Transverse colon (tissue), 4 donors: ENCODE measurements at regions not wholly inside any gene's neighbourhood (a gene's known extent, or its start where the extent isn't known, plus 50 kb on each side); places are given as distances from the start of the nearest gene placed in this dataset.

Source experiments
- DNase-seq: peaks from one replicate; pipeline ENCODE4 v3.0.0-alpha.2; 2019
- H3K27ac ChIP-seq, 4 donors: fragments of 200-600 bp; sonication (generic); 2 replicates each; pipeline ENCODE4 v1.5.1; 2016 to 2018; ENCODE audit warnings: inconsistent platforms in 4 of 4
- H3K27me3 ChIP-seq: fragments of 200-600 bp; sonication (generic); 2 replicates; pipeline ENCODE4 v1.5.1; 2017; ENCODE audit warnings: inconsistent platforms
- H3K36me3 ChIP-seq, 4 donors: fragments of 200-600 bp; sonication (generic); 2 replicates each; pipeline ENCODE4 v1.5.1; 2017 to 2019; ENCODE audit warnings: inconsistent platforms in 4 of 4
- H3K4me1 ChIP-seq, 4 donors: fragments of 200-600 bp; sonication (generic); 2 replicates each; pipeline ENCODE4 v1.5.1; 2017 to 2020; ENCODE audit warnings: inconsistent platforms in 4 of 4
- H3K4me3 ChIP-seq, 4 donors: fragments of 200-600 bp; sonication (generic); 1 replicate in 1 of 4; 2 replicates in 3 of 4; pipeline versions ENCODE4 v1.5.1 to v1.6.1; 2017 to 2019; ENCODE audit warnings: inconsistent platforms in 4 of 4
- H3K9me3 ChIP-seq, 2 donors: fragments of 200-600 bp; sonication (generic); 2 replicates each; pipeline ENCODE4 v1.5.1; 2017 to 2019; ENCODE audit warnings: inconsistent platforms in 2 of 2
- CTCF ChIP-seq, 5 experiments: fragments of 200-600 bp in 3 of 5; fragments of 450-650 bp in 2 of 5; sonication (generic) in 3 of 5; IDR thresholded peaks; 1 replicate in 2 of 5; 2 replicates in 3 of 5; pipeline ENCODE4 v1.5.1; 2016 to 2017; ENCODE audit warnings: antibody characterized with exemption in 5 of 5, inconsistent platforms in 3 of 5, mild to moderate bottlenecking in 2 of 5, moderate library complexity in 1 of 5
- EP300 ChIP-seq: sonication (generic); formaldehyde crosslinking; IDR thresholded peaks from one replicate; pipeline ENCODE4 v1.6.1; 2017; ENCODE audit warnings: antibody characterized with exemption, low read depth
- POLR2A ChIP-seq: fragments of 450-650 bp; IDR thresholded peaks from one replicate; pipeline ENCODE4 v1.6.1; 2016; ENCODE audit warnings: antibody characterized with exemption, mild to moderate bottlenecking, moderate library complexity
- POLR2AphosphoS5 ChIP-seq, 3 donors: sonication (generic); formaldehyde crosslinking; IDR thresholded peaks; one replicate each; pipeline ENCODE4 v1.6.1; 2016; ENCODE audit warnings: antibody characterized with exemption in 3 of 3
- WGBS, 2 donors: methylation state at CpG; one replicate each; pipeline ENCODE4 v1.1.5; 2018; ENCODE audit warnings: low coverage in 1 of 2; 5-methylcytosine and 5-hydroxymethylcytosine counted together
- in situ Hi-C, 4 donors: fragments of 200-750 bp; cut with MboI; loops; one replicate each; pipeline versions ENCODE4 v1.15.0 to v1.15.1; 2017; ENCODE audit warnings: low sequenced_read_pairs in 3 of 4, low pct_ligation_motif_present in 1 of 4, low pct_unique_long_range_greater_than_20kb in 1 of 4
- intact Hi-C: fragments of 100-400 bp; cut with DNase I; formaldehyde crosslinking; loops from one replicate; pipeline ENCODE4 v1.15.1; 2023; ENCODE audit warnings: low total_unique reads

GRCh38 chr2:128559533-128560515, 241.2 kb upstream of the HS6ST1 start:
- TF ChIP-seq POLR2AphosphoS5 (IDR thresholded peaks at IDR 0.05) (no peak), POLR2A (no peak), EP300 (no peak), CTCF (IDR thresholded peaks at IDR 0.05) (no peak)
- Histone ChIP-seq H3K4me1 (peaks cover 0 to 5% (median 1%) of the 10 kb centered on the region in 4 donors), H3K4me3 (no peak overlapping the region), H3K27me3 (no peaks in the 10 kb centered on the region), H3K36me3 (no peaks in the 10 kb centered on the region), H3K9me3 (no peaks in the 10 kb centered on the region), H3K27ac (no peak overlapping the region)
- intact Hi-C loops, result no loop called here
- in situ Hi-C loops, result no loop called here
- no peak for DNase-seq
- 89 to 96% methylated on average over 6 to 18 of the region's 18 CpGs for WGBS, 2 donors

GRCh38 chr2:128560718-128561117, 242.1 kb upstream of the HS6ST1 start:
- TF ChIP-seq EP300, result no peak
- Histone ChIP-seq H3K9me3 (no peaks in the 10 kb centered on the region), H3K36me3 (no peaks in the 10 kb centered on the region), H3K4me1 (peaks cover 0 to 5% (median 1%) of the 10 kb centered on the region in 4 donors), H3K27me3 (no peaks in the 10 kb centered on the region), H3K4me3 (no peak overlapping the region), H3K27ac (no peak overlapping the region)
- intact Hi-C loops, result no loop called here
- 88 to 92% methylated on average over 4 of the region's 4 CpGs for WGBS, 2 donors
- in situ Hi-C loops, result no loop called here
- DNase-seq, result no peak

GRCh38 chr2:128562471-128563347, 244.0 kb upstream of the HS6ST1 start:
- H3K27ac ChIP-seq, result peak overlapping the region in 1 of 4 donors; percentile 52
- 86 to 100% methylated on average over 1 to 7 of the region's 7 CpGs for WGBS, 2 donors
- no peak for DNase-seq
- no peaks in the 10 kb centered on the region for H3K36me3 ChIP-seq
- no peak for TF ChIP-seq POLR2A
- no peak for TF ChIP-seq CTCF (IDR thresholded peaks at IDR 0.05)
- no peak for TF ChIP-seq EP300
- no peak for TF ChIP-seq POLR2AphosphoS5 (IDR thresholded peaks at IDR 0.05)
- no peak overlapping the region for H3K4me3 ChIP-seq
- H3K9me3 ChIP-seq, result no peaks in the 10 kb centered on the region
- in situ Hi-C loops, result no loop called here
- no peaks in the 10 kb centered on the region for H3K27me3 ChIP-seq
- H3K4me1 ChIP-seq, result peaks cover 0 to 5% (median 1%) of the 10 kb centered on the region in 4 donors
- intact Hi-C loops, result no loop called here

DNA sequence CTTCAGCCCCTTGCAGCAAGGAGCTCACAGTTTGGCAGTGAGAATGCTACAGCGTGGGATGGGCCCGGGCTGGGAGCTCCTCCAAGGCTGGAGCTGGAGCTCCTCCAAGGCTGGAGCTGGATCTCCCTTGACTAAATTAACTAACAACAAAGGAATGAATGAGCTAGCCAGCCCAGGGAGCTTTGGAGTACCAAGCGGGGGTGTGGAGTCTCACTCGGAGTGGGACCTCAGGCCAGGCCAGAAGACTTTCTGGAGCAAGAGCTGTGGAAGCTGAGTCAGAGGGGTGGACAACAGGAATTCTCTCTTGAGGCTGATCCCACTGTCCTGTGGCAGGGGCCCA, 244.7 kb upstream of the HS6ST1 start:
- Histone ChIP-seq H3K9me3 (no peaks in the 10 kb centered on the region), H3K27me3 (no peaks in the 10 kb centered on the region), H3K4me1 (peaks cover 0 to 5% (median 1%) of the 10 kb centered on the region in 4 donors), H3K27ac (peak overlapping the region in 1 of 4 donors; percentile 52), H3K36me3 (no peaks in the 10 kb centered on the region), H3K4me3 (no peak overlapping the region)
- in situ Hi-C loops (no loop called here), intact Hi-C loops (no loop called here)
- TF ChIP-seq POLR2AphosphoS5 (IDR thresholded peaks at IDR 0.05), result no peak
- TF ChIP-seq POLR2A, result no peak
- TF ChIP-seq EP300, result no peak
- TF ChIP-seq CTCF (IDR thresholded peaks at IDR 0.05), result no peak
- DNase-seq, result peak; percentile 34
- 59% methylated on average over 4 of the region's 4 CpGs; no CpG with 5 or more reads in 1 of the 2 donors for WGBS, 2 donors
